Astrocyte of the spinal cord (primary cell): ENCODE measurements at regions not wholly inside any gene's neighbourhood (a gene's known extent, or its start where the extent isn't known, plus 50 kb on each side); places are given as distances from the start of the nearest gene placed in this dataset.
A peak's percentile ranks its signal among the peaks of the same experiment; 100 is the strongest.

Experiments used
- DNase-seq: peaks from one replicate; pipeline ENCODE4 v3.0.0; 2011; ENCODE audit warnings: low read depth, low spot score
- H3K4me3 ChIP-seq: 2 replicates; pipeline ENCODE4 v1.5.1; 2011; ENCODE audit warnings: low read depth, mild to moderate bottlenecking, low read length, moderate library complexity
- CTCF ChIP-seq: IDR thresholded peaks from 2 replicates; pipeline ENCODE4 v1.5.1; 2012; ENCODE audit warnings: low read depth, mild to moderate bottlenecking, low read length, inconsistent platforms
- in situ Hi-C: cut with HindIII; loops from 2 replicates; pipeline ENCODE4 v1.10.0; 2017; ENCODE audit warnings: low sequenced_read_pairs

GRCh38 chr13:111031531-111031961, 83.6 kb upstream of the ARHGEF7 start:
- TF ChIP-seq CTCF = no peak
- peak; percentile 67 for DNase-seq
- H3K4me3 ChIP-seq = no peak overlapping the region
- in situ Hi-C loops = no loop called here

- TF ChIP-seq CTCF = no peak
- DNase-seq = no peak
- no peak overlapping the region for H3K4me3 ChIP-seq
- in situ Hi-C loops = no loop called here
Observed at GRCh38 chr13:111029957-111030609, 85.0 kb upstream of the ARHGEF7 start.

- no peak overlapping the region for H3K4me3 ChIP-seq
- in situ Hi-C loops = no loop called here
- no peak for TF ChIP-seq CTCF
- no peak for DNase-seq
Observed at GRCh38 chr13:111027458-111028439, 87.4 kb upstream of the ARHGEF7 start.

GRCh38 chr13:111025310-111025709, 89.8 kb upstream of the ARHGEF7 start:
- TF ChIP-seq CTCF = no peak
- H3K4me3 ChIP-seq = no peak overlapping the region
- DNase-seq = no peak
- in situ Hi-C loops = no loop called here

- no peak for TF ChIP-seq CTCF
- no peak overlapping the region for H3K4me3 ChIP-seq
- in situ Hi-C loops = no loop called here
- no peak for DNase-seq
Observed at GRCh38 chr13:111022886-111023285, 92.2 kb upstream of the ARHGEF7 start.

- no peak for DNase-seq
- in situ Hi-C loops = no loop called here
- TF ChIP-seq CTCF = no peak
- no peak overlapping the region for H3K4me3 ChIP-seq
Observed at GRCh38 chr13:111022241-111022640, 92.9 kb upstream of the ARHGEF7 start.
